Dedifferentiated amniotic fluid mesenchymal stem cell (primary cell): ENCODE measurements at regions not wholly inside any gene's neighbourhood (a gene's known extent, or its start where the extent isn't known, plus 50 kb on each side); places are given as distances from the start of the nearest gene placed in this dataset.

ENCODE experiments used
- DNase-seq: peaks from one replicate; pipeline ENCODE4 v3.0.0-alpha.2; 2016; ENCODE audit errors: extremely low spot score

GRCh38 chr4:181989071-181989470 lies 254.1 kb upstream of the TENM3 start:
- no peak for DNase-seq

DNA sequence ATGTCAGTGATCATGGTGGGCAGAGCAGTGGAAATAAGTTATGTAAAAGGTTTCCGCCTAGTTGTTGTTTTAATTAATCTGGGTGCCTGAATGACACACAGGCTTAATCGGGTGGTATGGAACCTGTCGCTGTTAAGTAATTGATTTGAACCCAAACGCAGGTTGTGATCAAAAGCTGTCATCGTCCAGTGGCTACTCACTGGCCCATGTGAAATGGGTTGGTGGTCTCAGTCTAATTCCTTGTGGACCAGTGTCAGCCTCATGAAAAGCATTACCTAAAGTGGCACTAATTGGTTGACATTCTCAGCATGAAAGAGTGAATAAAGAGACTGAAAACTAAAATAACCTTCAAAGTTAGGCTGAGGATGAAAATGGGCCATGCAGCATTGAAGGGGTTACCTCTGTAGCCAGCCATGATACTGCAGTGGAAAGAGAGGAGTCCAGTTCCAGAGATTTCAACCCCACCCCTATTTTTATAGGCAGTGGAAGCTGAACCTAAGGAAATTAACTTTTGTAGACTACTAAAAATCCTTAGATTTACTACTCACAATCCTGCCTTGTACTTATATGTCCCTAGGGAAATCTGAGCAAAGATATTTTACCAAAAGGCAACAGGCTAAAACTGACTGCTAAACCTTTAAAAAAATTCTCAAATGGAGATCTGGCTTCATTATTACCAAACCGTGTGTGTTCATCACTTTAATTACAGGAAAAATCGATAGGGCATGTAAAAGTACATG lies 251.7 kb upstream of the TENM3 start:
- DNase-seq: no peak

- no peak for DNase-seq
Measured at GRCh38 chr4:181998398-181999295, 244.6 kb upstream of the TENM3 start.

DNA sequence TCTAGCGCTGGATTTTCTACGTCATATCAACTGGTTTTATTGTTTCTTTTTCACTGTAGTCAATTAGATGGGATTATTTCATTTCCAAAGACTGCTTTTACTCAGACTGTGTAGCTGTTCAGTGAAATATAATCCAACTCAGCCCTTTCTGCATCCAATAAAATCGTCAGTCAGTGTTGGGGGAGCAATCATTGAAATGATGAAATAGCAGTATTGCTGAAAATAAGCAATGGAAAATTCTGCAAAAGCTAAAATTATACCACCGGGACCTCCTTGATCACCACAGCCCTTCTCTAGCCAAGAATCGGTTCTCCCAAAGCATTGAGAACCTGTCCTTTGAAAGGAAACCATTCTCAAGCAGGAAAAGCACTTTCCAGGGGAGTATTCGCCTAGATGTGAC lies 243.1 kb upstream of the TENM3 start:
- no peak for DNase-seq

- no peak for DNase-seq
Measured at GRCh38 chr4:182010876-182011275, 232.3 kb upstream of the TENM3 start.

- DNase-seq: no peak
Measured at GRCh38 chr4:182014164-182014563, 229.0 kb upstream of the TENM3 start.

GRCh38 chr4:182015014-182015413 lies 228.2 kb upstream of the TENM3 start:
- no peak for DNase-seq

GRCh38 chr4:182015893-182016292 lies 227.3 kb upstream of the TENM3 start:
- DNase-seq: no peak

DNA sequence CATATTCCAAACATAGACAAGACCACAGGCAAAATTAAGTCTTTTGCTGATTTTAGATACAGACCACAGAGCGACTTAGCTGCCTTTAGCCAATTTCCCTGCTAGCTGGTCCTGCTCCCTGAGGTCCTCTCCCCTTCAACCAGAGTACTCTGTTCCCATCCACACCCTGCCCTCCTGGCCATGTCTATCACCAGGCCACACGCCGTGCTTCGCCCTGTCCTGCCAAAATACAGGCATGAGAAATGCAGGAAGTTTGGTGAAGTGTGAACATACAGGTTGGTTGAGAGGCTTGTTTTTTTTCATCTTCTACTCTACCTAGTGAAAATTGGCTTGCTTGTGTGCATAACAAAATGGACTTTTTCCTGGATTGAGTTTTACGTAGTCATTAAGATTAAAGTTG lies 226.2 kb upstream of the TENM3 start:
- DNase-seq: no peak

DNA sequence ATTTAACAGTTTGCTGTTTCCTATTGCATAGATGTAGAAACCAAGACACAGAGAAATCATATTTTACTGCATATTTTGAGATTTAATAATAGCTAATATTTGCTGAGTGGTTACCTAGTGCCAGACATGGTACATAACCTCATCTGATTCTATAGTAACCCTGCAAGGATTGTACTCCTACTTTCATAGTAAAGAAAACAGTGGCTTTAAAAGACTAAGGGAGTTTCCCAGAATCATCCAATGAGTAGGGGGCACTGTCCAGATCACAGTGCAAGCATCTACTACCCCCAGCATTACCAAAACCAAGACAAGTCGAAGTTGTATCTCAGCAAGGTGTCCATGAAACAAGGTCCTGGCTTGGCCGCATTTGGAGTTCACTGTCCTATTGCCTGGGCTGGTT lies 224.5 kb upstream of the TENM3 start:
- DNase-seq: no peak

- DNase-seq: no peak
Measured at GRCh38 chr4:182019148-182019652, 224.0 kb upstream of the TENM3 start.

DNA sequence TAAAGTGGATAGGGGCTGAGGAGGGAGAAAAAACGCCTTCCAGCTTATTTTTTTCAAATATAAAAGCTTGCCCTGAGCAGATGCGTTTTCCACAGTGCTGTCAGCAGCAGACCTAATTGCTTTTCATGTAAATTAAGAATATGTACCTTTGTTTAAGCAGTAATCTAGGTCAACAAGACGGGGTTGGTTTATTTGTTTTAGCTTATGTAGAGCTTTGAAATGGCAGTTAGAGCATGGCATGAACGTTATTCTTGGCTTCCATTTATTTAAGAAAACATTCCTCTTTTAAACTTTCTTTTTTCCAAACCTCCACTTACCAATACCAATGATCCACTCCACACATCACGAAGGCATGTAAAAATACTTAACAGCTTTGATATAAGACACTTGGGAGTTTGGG lies 220.3 kb upstream of the TENM3 start:
- no peak for DNase-seq

DNA sequence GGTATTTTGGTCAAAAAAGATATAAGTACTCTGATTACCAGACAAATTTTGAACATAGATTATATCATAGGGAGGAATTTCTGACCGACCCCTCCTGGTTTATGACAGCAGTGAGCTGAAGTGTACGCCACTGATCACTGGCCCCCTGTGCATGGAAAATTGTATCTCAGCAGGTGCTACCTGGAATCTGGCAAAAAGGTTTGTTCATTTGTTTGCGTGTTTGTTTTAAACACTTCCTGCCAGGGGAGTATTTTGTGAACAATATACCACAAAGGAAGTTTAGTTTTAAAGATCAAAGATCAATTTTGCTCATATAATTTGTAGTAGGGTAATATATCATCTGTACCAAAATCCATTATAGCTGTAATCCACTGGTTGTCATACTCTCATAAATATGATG lies 219.7 kb upstream of the TENM3 start:
- no peak for DNase-seq

- DNase-seq: no peak
Measured at GRCh38 chr4:182042945-182043344, 200.3 kb upstream of the TENM3 start.

DNA sequence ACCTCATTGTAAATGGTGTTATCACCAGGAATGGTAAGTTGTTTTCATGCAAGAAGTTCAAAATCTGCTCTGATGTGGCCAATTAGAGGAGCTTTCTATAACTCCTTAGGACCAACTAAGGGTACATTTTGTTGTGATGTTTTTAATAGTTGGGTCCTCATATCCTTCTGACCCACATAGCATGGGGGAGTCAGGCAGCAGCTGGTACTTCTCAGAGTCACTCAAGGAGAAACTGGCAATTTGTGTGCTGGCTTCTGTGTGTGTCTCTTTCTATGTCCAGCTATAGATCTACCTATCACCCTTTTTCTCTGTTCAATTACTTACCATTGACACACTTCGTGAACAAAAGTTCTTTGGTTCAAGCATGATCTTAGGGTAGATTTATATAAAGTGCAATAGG lies 194.3 kb upstream of the TENM3 start:
- DNase-seq: no peak

DNA sequence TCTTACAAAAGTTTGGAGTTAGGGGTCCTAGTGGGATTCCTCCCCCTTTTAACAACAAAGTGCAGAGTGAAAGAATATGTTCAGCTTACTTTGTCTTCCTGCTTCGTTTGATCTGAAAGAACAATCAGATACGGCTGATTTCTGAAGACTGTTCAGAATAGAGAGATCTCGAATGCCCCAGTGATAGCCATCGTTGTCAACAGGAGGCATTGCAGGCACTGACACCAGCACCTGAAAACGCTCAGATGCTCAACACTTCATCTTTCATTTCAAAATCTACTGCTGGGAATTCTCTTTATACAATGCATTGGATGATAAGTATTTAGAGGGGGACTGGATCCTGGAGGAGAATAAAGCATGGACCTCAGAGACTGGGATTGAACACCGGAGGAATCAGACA lies 186.3 kb upstream of the TENM3 start:
- DNase-seq: no peak

DNA sequence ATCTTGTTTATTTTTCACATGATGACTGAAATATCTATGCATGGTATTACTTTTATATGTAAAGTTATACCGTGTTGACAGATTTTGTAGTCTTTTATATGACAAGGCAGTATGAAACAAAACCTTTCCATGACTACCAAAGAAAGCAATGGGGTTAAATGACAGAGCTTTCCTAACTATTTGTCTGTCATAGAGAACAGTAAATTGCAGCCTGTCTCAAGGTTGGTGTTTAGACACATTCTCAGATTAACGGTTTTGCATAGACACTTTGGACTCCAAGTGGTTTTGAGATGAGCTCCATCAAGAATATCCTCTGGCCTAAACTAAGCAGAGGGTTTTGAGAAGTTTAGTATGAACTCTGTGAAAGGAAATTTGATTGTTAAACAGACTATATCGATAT lies 180.7 kb upstream of the TENM3 start:
- no peak for DNase-seq

GRCh38 chr4:182062936-182063335 lies 180.3 kb upstream of the TENM3 start:
- peak; percentile 70 for DNase-seq

DNA sequence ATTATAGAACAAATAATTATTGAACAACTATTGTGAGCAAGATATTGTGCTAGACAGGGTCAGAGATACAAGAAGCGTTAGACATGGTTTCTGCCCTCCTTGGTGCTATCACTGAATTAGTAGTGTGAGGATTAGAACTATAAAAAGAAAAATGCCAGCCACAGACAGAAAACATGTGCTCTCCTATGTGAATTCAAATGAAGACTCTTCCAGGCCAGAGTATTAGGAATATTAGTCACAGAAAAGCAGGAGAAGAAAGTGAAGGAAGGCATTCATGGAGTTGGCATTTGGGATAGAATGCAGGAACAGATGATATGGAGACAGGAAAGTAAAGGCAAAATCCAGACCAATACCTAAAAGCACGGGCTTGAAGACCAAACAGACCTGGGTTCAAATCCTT lies 179.6 kb upstream of the TENM3 start:
- no peak for DNase-seq

DNA sequence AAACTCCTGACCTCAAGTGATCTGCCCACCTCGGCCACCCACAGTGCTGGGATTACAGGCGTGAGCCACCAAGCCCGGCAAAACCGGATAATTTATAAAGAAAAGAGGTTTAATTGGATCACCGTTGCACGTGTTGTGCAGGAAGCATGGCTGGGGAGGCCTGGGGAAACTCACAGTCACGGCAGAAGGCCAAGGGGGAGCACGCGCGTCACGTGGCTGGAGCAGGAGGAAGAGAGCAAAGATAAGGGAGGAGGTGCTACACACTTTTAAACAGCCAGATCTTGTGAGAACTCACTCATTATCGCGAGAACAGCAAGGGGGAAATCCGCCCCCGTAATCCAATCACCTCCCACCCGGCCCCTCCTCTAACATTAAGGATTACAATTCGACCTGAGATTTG lies 177.9 kb upstream of the TENM3 start:
- DNase-seq: no peak

DNA sequence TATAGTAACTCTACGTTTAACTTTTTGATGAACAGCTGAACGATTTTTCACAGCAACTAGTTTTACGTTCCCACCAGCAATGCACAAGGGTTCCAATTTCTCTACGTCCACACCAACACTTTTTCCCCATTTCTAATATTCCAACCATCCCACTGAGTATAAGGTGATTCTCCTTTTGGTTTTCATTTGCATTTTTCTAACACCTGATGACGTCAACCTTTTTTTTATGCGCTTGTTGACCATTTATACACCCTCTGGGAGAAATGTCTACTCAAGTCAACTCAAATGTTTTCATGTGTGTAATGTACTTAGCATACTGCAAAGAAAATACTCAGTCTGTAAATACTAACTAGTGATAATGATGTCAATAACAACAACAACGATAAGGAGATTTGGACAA lies 177.2 kb upstream of the TENM3 start:
- DNase-seq: no peak

- no peak for DNase-seq
Measured at GRCh38 chr4:182067828-182068227, 175.4 kb upstream of the TENM3 start.

- no peak for DNase-seq
Measured at GRCh38 chr4:182068920-182069319, 174.3 kb upstream of the TENM3 start.
